NB4 (cell line): ENCODE measurements at regions not wholly inside any gene's neighbourhood (a gene's known extent, or its start where the extent isn't known, plus 50 kb on each side); places are given as distances from the start of the nearest gene placed in this dataset.

Experiments used
- MYC ChIP-seq: IDR thresholded peaks from 2 replicates; pipeline ENCODE4 v1.6.1; 2011; ENCODE audit warnings: low read depth, low read length
- POLR2A ChIP-seq: IDR thresholded peaks from 2 replicates; pipeline ENCODE4 v1.6.1; 2011; ENCODE audit warnings: mild to moderate bottlenecking; ENCODE audit not compliant: insufficient read length; ENCODE audit errors: extremely low read depth
- TF ChIP-seq, protein P1 (sequence below): IDR thresholded peaks from one replicate; pipeline ENCODE4 v1.5.1; 2012; ENCODE audit warnings: low read depth, low read length

DNA sequence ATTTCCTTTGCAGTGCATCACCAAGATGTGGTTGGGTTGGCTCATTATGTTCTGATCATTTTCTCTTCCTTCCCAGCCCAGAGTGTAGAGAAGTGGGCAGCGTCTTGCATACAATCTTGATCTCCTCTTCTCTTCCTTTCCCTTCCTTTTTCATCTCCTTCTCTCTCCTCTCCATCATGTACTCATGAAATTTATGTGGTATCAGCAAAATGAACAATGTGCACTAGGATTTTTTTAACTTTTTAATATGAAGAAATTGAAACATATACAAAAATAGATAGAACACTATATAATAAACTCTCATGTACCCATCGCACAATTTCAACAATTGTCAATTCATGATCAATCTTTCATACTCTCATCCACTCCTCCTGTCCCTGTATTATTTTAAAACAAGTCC lies 593.5 kb downstream of the BCOR start:
- TF ChIP-seq POLR2A (no peak), MYC (no peak)
- TF ChIP-seq, protein P1, sequence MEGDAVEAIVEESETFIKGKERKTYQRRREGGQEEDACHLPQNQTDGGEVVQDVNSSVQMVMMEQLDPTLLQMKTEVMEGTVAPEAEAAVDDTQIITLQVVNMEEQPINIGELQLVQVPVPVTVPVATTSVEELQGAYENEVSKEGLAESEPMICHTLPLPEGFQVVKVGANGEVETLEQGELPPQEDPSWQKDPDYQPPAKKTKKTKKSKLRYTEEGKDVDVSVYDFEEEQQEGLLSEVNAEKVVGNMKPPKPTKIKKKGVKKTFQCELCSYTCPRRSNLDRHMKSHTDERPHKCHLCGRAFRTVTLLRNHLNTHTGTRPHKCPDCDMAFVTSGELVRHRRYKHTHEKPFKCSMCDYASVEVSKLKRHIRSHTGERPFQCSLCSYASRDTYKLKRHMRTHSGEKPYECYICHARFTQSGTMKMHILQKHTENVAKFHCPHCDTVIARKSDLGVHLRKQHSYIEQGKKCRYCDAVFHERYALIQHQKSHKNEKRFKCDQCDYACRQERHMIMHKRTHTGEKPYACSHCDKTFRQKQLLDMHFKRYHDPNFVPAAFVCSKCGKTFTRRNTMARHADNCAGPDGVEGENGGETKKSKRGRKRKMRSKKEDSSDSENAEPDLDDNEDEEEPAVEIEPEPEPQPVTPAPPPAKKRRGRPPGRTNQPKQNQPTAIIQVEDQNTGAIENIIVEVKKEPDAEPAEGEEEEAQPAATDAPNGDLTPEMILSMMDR, result no peak
